ENCODE measurements at regions not wholly inside any gene's neighbourhood (a gene's known extent, or its start where the extent isn't known, plus 50 kb on each side); places are given as distances from the start of the nearest gene placed in this dataset.

DNA sequence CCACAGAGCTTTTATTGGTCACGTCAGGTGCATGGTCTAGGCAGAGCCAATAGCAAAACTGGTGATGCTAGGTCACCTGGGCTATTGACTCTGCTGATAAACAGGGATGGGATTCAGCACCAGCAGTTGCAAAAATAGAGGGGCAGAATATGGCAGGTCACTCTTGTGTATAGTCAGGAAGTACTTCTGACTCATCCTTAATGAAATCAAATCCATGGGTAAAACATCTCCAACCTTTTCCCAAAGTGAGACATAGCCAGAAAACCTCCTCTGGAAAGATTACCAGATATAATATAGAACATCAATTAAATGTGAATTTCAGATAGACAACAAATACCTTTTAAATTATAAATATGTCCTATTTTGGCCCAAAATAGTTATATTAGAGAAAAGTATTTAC lies 383.2 kb downstream of the METTL15 start:
- TF ChIP-seq CTCF (IDR thresholded peaks at IDR 0.05) (no peak), POLR2A (IDR thresholded peaks at IDR 0.05) (no peak)

Data from thyroid gland (tissue), 4 donors.